ENCODE measurements at regions not wholly inside any gene's neighbourhood (a gene's known extent, or its start where the extent isn't known, plus 50 kb on each side); places are given as distances from the start of the nearest gene placed in this dataset.
"Not testable (repeated sequence)": the region's sequence is repeated elsewhere in the genome, so short reads cannot be mapped to it uniquely, and the experiment has no call there.

- peak; percentile 54 for DNase-seq (ENCODE audit: low read depth)
- in situ Hi-C loops (cut with HindIII; ENCODE audit: low pct_unique_long_range_greater_than_20kb, low sequenced_read_pairs), result no loop called here
Measured at GRCh38 chr7:54179321-54180029, 362.7 kb upstream of the VSTM2A start.

DNA sequence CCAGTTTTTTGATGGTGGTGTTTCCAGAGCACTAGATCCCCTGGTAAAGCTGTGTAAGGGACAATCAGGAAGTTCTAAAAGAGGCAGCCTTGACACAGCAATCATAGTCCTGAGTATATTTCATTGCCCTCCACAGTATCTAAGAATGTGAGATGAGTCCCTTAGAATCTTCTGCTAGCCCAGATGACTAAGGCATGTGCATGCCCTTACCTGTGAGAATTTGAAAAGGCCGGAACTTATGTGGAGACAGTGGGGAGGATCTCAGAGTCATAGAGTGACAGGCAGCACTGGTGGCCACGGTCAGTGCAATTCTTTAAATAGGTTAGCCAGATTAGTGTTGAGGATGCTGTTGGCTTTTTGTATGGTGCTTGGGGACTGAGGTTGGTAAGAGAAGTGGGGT, 361.4 kb upstream of the VSTM2A start:
- in situ Hi-C loops (cut with HindIII; ENCODE audit: low pct_unique_long_range_greater_than_20kb, low sequenced_read_pairs), result no loop called here

GRCh38 chr7:54183055-54183454, 359.1 kb upstream of the VSTM2A start:
- no peak for DNase-seq (ENCODE audit: low read depth)
- in situ Hi-C loops (cut with HindIII; ENCODE audit: low pct_unique_long_range_greater_than_20kb, low sequenced_read_pairs), result no loop called here

More for the DNA sequence above, 361.4 kb upstream of the VSTM2A start:
- no peak for DNase-seq (ENCODE audit: low read depth)

- in situ Hi-C loops (cut with HindIII; ENCODE audit: low pct_unique_long_range_greater_than_20kb, low sequenced_read_pairs), result no loop called here
- no peak for DNase-seq (ENCODE audit: low read depth)
Measured at GRCh38 chr7:54186336-54186735, 355.8 kb upstream of the VSTM2A start.

- DNase-seq (ENCODE audit: low read depth), result no peak
- in situ Hi-C loops (cut with HindIII; ENCODE audit: low pct_unique_long_range_greater_than_20kb, low sequenced_read_pairs), result no loop called here
Measured at GRCh38 chr7:54187886-54188685, 354.1 kb upstream of the VSTM2A start.

- no peak for DNase-seq (ENCODE audit: low read depth)
- in situ Hi-C loops (cut with HindIII; ENCODE audit: low pct_unique_long_range_greater_than_20kb, low sequenced_read_pairs), result no loop called here
Measured at GRCh38 chr7:54188843-54189242, 353.3 kb upstream of the VSTM2A start.

- in situ Hi-C loops (cut with HindIII; ENCODE audit: low pct_unique_long_range_greater_than_20kb, low sequenced_read_pairs), result no loop called here
- DNase-seq (ENCODE audit: low read depth), result no peak
Measured at GRCh38 chr7:54189330-54189729, 352.8 kb upstream of the VSTM2A start.

DNA sequence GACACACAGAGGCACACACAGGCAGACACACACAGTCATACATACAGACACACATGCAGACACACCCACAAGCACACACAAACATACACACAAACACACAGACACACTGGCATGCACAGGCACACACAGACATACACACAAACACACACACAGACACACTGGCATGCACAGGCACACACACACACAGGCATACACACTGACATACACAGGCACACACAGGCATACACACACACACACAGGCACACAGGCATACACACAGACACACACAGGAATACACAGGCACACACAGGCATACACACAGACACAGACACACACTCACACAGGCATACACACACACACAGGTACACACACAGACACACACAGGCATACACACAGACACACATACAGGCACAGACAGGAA, 340.7 kb upstream of the VSTM2A start:
- in situ Hi-C loops (cut with HindIII; ENCODE audit: low pct_unique_long_range_greater_than_20kb, low sequenced_read_pairs), result no loop called here
- no peak for DNase-seq (ENCODE audit: low read depth)

DNA sequence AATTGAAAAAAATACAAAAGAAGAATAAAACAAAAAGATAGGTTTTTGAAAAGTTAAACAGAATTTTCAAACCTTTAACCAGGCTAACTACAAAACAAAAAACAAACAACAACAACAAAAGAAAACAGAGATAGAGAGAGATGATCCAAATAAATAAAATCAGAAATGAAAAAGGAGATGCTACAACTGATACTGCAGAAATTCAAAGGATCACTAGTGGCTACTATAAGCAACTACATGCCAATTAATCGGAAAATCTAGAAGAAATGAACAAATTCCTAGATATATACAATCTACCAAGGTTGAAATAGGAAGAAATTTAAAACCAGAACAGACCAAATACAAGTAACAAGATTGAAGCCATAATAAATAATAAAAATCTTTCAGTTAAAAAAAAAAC, 326.8 kb upstream of the VSTM2A start:
- no peak for DNase-seq (ENCODE audit: low read depth)
- in situ Hi-C loops (cut with HindIII; ENCODE audit: low pct_unique_long_range_greater_than_20kb, low sequenced_read_pairs), result no loop called here

DNA sequence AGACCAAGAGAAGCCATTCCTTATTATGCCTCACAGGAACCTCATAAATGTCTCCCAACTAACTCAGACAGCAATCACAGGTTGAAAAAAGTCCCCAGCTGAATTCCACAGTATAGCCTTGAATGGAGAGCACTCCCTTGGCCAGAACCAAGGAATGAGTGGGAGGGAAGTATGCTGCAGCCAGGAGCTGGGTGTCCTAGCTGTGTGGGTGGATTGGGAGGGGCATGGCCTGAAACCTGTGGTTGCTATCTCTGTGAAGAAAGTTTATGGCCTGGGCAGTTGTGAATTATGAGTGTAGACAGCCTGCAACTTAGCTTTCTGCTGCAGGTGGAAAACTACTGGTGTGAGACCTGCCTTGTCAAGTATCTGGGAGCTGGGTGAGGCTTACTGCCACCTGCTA, 316.1 kb upstream of the VSTM2A start:
- DNase-seq (ENCODE audit: low read depth); in situ Hi-C loops (cut with HindIII; ENCODE audit: low pct_unique_long_range_greater_than_20kb, low sequenced_read_pairs): not testable (repeated sequence)

- in situ Hi-C loops (cut with HindIII; ENCODE audit: low pct_unique_long_range_greater_than_20kb, low sequenced_read_pairs), result no loop called here
- DNase-seq (ENCODE audit: low read depth), result no peak
Measured at GRCh38 chr7:54242776-54243175, 299.4 kb upstream of the VSTM2A start.

GRCh38 chr7:54245020-54245419, 297.2 kb upstream of the VSTM2A start:
- in situ Hi-C loops (cut with HindIII; ENCODE audit: low pct_unique_long_range_greater_than_20kb, low sequenced_read_pairs), result no loop called here
- no peak for DNase-seq (ENCODE audit: low read depth)

DNA sequence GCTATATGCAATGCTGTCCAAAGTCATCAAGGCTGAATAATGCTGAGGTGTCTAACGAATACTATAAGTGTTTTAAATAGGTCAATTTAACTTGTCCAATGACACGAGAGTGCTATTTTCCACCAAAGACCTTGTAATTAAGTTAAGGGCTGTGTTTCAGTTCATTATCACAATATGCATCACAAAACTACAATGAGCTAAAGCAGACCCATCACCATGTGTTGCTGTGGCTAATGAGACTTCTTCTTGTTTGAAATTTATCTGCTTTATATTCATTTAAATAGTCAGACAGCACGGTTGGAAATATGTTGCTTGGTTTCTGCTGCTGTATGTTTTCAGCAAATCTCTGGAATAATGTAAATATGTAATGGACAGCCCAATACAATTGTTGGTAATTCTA, 292.5 kb upstream of the VSTM2A start:
- DNase-seq (ENCODE audit: low read depth), result no peak
- in situ Hi-C loops (cut with HindIII; ENCODE audit: low pct_unique_long_range_greater_than_20kb, low sequenced_read_pairs), result no loop called here

DNA sequence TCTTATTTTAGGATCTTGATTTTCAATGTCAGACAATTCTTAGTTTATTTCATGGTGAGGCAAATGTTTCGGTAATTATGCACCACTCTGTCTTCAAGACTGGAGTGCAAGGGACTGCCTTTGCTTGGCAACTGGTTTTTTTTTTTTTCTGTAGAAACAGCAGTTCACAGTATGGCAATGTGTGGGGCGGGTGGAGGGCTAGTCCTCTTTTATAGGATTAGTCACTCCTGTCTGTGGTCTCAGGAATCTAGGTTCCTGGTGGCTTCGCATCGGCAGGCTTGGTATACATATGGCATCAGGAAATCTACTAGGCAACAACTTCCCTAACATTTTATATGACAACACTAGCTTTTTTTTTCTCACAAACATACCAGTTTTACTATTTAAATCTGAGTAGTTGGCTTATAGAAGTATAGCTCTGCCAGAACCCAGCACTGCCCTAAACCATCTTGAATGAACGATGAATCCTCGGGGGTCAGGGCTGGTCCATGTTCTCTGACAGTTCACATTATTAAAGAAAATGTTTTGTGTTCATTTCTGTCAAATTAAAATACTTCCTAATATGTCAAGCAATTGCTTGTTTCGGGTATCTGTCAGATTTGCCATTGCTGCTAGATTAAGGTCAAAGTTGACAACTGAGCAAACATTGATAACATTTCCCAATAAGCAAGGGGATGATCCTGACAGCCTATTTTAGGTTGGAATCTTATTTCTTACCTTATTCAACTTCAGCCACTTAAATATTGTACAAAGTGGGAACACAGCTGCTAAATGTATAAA, 289.7 kb upstream of the VSTM2A start:
- no peak for DNase-seq (ENCODE audit: low read depth)

GRCh38 chr7:54253036-54253373, 289.2 kb upstream of the VSTM2A start:
- in situ Hi-C loops (cut with HindIII; ENCODE audit: low pct_unique_long_range_greater_than_20kb, low sequenced_read_pairs), result no loop called here
- no peak for DNase-seq (ENCODE audit: low read depth)

More for the DNA sequence above, 289.7 kb upstream of the VSTM2A start:
- in situ Hi-C loops (cut with HindIII; ENCODE audit: low pct_unique_long_range_greater_than_20kb, low sequenced_read_pairs), result no loop called here

DNA sequence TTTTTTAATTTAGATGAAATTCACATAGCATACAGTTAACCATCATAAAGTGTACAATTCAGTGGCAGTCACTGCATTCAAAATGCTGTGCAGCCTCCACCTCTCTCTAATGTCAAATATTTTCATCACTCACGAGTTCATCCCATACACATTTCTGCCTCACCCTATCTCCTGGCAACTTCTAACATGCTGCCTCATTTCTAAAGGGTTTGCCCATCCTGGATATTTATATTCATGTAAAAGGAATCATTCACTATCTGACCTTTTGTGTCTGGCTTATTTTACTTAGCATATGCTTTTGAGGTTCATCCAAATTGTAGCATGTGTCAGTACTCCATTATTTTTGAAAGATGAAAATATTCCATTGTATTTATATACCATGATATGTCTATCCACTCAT, 286.9 kb upstream of the VSTM2A start:
- in situ Hi-C loops (cut with HindIII; ENCODE audit: low pct_unique_long_range_greater_than_20kb, low sequenced_read_pairs), result no loop called here
- no peak for DNase-seq (ENCODE audit: low read depth)

GRCh38 chr7:54259185-54259584, 283.0 kb upstream of the VSTM2A start:
- in situ Hi-C loops (cut with HindIII; ENCODE audit: low pct_unique_long_range_greater_than_20kb, low sequenced_read_pairs), result no loop called here

GRCh38 chr7:54260941-54261371, 281.2 kb upstream of the VSTM2A start:
- DNase-seq (ENCODE audit: low read depth), result no peak
- in situ Hi-C loops (cut with HindIII; ENCODE audit: low pct_unique_long_range_greater_than_20kb, low sequenced_read_pairs), result no loop called here

More at GRCh38 chr7:54259185-54259584, 283.0 kb upstream of the VSTM2A start:
- DNase-seq (ENCODE audit: low read depth), result no peak

DNA sequence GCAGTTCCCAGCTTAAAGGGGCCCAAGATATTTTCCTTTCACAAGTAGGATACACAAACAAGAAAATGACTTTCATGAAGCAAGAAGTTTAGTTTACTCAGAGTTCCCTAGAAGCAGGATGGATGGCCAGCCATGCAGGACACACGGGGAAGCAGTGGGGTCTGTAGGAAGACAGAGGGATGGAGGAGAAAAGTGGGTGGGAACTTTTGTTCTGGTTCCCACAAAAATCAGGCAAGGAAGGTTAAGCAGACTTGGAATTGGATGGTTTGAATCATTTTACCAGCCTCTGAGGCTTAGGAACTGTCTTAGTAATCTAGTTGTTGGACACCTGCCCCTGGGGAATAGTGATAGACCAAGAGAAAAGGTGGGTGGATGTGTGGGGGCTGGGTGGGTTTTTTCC, 263.3 kb upstream of the VSTM2A start:
- no peak for DNase-seq (ENCODE audit: low read depth)
- in situ Hi-C loops (cut with HindIII; ENCODE audit: low pct_unique_long_range_greater_than_20kb, low sequenced_read_pairs), result no loop called here

All from Caki2 (cell line).